HG03565 (cell line): ENCODE measurements at regions not wholly inside any gene's neighbourhood (a gene's known extent, or its start where the extent isn't known, plus 50 kb on each side); places are given as distances from the start of the nearest gene placed in this dataset.
"Not testable (repeated sequence)": the region's sequence is repeated elsewhere in the genome, so short reads cannot be mapped to it uniquely, and the experiment has no call there.

Source experiments
- ATAC-seq: cut with Tn5 transposase; IDR thresholded peaks from one replicate; pipeline ENCODE4 v1.9.1; 2021; ENCODE audit warnings: mild to moderate bottlenecking, moderate library complexity; ENCODE audit not compliant: unreplicated experiment

DNA sequence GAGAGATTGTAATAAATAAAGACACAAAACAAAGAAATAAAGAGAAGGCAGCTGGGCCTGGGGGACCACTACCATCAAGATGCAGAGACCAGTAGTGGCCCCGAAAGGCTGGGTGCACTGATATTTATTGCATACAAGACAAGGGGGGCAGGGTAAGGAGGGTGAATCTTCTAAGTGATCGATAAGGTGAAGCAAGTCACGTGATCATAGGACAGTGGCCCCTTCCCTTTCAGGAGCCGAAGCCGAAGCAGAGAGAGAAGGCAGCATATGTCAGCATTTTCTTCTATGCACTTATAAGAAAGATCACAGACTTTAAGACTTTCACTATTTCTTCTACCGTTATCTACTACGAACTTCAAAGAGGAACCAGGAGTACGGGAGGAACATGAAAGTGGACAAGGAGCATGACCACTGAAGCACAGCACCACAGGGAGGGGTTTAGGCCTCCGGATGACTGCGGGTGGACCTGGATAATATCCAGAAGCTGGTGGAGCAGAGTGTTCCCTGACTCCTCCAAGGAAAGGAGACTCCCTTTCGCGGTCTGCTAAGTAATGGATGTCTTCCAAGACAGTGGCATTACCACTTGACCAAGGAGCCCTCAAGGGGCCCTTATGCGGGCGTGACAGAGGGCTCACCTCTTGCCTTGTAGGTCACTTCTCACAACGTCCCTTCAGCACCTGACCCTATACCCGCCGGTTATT, 126.4 kb downstream of the RBM46 start:
- ATAC-seq = not testable (repeated sequence)

DNA sequence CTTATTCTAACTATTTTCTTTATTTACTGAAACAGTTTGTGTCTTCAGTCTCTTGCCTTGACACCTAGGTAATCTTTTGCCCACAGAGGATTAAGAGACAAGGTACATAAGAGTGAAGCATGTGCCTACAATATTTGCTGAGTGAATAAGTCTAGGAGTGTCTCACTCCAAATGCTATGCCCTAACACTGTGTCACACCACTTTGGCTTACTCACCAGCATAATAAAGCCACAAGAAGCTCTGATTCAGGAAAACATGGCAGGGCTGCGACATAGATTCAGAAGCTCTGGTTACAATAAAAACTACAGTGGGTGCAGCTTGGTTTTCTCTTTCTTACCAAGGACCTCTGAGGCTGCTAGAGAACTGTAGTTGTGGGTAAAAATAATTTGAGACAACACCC, 127.1 kb downstream of the RBM46 start:
- ATAC-seq = no peak

DNA sequence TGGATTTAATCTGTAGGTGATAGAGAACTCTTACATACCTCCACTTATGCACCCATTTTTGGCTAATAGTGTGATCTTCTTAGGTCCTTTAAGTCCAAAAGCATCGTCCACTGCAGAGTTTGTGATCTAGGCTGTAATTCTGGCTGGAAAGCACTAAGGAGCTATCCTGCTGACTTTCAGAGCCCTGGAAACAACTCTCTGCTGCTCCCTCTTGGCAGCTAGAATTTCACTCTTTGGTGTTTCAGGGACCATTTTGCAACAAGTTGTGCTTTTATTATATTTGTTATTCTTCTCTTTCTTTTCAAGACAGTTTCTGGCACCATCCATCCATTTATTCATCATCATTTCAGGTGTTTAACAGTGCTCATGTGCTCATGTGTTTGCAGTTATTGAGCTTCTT, 130.0 kb downstream of the RBM46 start:
- no peak for ATAC-seq

DNA sequence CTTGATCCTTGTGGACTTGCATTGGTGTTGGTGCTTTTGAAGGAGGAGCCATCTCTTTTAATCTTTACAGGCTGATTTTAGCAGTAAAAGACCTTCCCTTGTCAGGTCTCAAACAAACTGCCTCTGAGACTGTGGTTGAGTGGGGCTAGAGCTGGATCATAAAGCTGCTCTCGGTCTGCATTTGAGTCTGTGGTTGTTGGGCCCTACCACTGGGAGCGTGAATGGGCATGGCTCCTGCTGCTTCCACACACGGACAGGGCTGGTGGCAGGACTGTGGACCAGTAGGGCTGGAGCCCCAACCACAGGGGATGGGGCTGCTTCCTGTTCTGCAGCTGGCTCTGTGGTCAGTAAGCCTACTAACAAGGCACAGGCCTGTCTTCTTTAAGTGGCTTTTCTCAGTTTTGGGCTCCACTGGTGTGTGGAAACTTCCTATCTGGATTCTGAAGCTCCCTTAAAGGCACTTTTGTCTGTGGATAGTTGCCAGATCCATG, 130.6 kb downstream of the RBM46 start:
- ATAC-seq = no peak

DNA sequence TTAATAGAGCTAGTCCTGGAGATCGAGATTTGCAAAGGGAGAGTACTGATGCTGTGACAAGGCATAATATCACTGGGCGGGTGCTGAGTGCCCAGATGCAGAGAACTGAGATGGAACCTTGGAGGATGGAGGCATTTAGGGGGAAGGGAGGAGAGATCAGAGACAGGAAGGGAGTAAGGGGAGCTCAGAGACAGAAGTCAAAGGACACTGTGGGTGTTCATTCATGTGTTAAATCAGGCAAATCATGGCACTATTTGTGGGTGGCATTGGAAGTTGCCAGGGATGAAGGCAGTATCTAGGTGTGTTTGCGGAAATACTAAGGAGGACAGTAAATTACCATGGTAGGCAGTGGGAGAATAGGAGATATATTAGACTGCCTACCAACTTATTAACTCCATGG, 135.0 kb downstream of the RBM46 start:
- no peak for ATAC-seq

DNA sequence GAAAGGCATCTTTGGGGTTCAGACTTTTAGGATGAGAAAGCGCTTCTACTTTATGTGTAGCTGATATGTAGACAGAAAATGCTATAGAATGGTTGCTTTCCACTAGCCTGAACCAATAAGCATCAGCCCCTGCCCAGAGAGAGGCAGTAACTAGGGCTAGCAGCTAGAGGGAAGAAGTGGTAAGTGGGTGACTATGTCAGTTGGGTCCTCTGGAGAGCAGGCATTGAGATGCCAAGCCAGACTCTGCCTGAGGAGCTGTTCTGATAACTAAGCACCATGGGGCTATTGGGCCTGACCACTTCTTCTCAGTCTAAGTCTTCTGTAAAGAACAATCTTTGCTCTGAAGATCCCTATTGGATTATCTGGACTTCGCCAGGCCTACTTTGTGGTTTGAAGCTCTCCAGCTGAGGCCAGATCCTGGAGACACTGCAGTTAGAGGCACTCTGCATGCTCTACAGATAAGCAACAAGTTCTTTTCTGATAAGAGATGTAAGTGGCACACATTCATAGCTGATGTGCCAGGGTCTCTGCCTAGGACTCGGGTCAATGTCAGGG, 146.1 kb downstream of the RBM46 start:
- ATAC-seq = no peak

DNA sequence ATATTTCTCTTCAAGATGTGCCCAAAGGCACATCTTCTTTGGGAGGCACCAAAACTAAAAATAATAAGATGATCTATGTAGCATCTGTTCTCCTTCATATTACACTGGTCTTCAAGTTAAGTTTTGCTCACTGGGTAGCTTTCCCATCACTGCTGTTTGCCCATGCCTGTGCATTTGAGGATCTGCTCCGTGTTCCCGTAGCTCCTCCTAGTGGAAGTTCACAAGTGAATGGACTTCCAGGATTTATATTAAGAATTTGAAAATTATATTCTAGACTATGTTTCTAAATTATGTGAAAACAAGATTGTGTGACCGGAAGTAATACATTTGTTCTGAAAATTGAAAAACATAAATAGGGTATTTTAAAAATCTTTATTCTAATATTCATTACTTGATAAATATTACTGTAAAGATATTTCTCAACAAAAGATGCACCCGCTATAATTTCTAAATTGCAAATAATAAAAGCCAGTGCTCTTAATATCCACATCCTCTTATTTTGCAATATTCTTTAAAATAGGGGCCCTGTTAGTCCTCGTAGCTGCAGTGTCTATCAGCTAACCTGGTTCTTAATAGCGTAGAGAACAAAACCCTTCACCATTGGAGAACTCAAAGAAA, 147.7 kb downstream of the RBM46 start:
- no peak for ATAC-seq

DNA sequence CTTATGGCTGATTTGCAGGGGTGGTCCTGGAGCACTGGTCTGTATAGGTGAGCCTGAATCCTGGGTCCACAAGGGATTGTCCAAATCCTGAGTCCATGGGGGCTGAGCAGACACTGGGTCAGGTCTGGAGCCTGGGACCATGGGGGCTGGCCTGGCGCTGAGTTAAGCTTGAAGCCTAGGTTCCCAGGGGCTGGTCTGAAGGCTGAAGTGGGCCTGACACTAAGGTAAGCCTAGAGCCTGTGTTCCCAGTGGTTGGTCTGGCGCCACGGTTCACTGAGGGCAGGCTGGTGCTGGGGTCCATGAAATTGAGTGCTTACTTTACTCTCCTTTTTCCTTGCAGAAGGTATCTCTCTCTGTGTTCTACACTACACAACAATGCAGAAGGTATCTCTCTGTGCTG, 155.8 kb downstream of the RBM46 start:
- ATAC-seq = no peak

DNA sequence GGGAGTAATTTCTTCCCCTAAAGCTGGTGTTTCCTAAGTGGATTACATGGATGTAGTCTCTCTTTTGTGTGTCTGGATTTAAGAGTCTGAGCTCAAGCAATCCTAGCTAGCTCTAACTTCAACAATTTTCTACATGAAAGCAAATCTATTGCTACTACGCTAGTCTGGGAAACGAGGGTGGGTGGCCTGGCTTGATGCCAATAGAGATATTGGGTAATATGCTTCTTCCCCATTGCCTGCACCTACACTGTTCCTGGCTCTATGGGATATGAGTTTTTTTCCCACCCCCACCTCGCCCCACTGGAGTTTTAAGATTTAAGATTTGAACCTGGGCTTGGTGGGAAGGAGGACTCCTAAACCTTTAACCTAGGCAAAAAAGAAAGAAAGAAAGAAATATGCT, 158.8 kb downstream of the RBM46 start:
- no peak for ATAC-seq

DNA sequence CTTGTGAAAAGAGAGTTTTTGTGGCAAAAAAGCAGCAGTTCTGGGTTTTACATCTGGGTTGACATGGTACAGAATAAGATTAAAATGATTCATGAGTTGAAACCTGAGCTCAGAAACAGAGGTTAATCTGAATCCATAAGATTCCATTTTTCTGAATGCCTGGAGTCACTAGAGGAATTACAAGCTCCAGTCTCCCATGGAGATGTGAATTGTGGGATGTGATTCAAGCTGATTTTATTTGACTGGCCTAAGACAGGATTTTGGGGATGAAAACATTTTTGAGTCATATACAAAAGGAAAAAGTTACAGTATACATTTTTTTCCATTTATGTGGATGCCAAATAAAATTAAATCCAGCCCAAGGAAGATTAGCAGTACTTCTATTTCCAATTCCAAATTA, 161.1 kb downstream of the RBM46 start:
- no peak for ATAC-seq

DNA sequence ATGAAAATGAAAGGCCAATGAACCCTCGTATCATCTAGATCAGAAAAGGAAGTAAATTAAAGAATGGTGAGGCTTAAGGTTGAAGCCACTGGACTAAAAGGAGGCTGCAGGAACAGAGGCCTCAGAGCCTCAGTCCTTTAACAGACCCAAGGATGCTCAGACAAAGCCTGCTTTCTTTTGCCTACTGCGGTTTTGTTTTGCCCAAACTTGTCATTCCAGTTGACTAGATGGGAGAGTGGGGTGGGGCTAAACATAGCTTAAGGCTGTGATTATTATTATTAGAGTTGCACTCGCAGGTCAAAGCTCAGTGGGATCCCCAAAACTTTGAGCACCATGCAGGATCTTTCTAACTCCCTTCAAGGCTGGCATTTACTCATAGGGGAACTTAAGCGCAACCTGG, 163.9 kb downstream of the RBM46 start:
- ATAC-seq = no peak

DNA sequence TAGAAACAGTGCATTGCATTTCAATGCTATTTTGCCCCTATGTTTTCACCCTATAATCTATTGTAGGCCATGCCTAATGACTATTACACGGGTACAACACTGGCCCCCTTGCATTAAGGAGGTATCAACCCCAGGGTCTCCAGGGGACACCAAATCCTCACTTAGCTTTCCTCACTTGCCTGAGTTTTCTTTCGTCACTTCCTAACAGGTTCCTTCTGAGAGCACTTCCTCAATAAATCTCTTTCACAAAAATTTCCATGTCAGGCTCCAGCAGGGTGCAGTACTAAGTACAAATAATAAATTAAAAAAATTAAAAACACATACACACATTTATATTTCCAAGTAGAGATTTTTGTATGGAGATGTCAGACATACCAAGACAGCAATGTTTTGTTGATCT, 165.0 kb downstream of the RBM46 start:
- ATAC-seq = no peak

DNA sequence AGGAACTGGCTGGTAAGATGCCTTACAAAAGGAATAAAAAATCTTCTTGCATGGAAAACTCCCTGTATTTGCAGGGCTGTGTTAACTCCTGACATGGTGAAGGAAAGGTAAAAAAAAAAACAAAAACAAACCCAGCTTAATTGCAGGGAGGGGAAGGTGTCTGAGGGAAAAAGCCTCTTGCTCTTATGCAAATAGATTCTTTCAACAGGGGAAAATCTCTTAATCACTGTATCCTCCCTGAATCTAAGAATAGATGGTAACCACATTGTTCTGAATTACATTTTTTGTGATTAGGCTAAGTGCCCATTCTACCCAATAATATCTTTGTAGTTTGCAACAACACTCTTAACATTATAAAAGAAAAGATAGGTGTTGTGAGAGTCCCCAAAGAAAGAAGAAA, 172.6 kb downstream of the RBM46 start:
- no peak for ATAC-seq

DNA sequence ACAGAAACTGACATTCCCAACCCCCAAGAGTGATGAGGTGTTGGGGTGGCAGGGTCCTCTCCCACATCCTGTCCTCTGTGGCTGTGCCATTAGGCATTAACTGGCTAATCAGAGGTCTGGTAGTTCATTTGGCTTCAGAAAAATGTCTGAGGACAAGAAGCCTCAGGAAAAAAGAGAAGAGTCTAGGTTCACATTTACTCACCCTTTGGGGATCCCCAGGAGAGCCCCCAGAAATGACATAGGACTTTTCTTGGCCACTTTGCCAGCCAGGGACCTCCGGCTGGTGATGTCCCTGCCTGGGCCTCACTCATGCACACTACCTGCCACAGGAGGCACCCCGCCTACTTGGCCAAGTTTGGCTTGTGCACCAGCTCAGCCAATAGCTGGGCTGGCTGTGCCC, 173.0 kb downstream of the RBM46 start:
- ATAC-seq = no peak

DNA sequence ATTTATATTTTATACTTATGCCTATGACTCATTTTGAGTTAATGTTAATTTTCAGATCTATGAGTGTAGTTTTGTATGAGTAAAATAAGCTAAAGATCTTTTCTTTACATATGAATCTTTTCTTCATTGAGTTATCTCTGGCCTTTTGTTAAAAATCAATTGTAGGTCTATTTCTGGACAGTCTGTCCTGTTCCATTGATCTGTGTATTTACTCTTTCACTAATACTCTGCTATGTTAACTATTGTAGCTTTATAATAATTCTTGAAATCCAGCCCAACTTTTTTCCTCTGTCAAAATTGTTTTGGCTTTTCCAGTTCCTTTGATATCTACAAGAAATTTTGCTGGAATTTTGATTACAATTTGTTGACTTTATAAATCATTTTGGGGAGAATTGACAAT, 177.0 kb downstream of the RBM46 start:
- no peak for ATAC-seq

DNA sequence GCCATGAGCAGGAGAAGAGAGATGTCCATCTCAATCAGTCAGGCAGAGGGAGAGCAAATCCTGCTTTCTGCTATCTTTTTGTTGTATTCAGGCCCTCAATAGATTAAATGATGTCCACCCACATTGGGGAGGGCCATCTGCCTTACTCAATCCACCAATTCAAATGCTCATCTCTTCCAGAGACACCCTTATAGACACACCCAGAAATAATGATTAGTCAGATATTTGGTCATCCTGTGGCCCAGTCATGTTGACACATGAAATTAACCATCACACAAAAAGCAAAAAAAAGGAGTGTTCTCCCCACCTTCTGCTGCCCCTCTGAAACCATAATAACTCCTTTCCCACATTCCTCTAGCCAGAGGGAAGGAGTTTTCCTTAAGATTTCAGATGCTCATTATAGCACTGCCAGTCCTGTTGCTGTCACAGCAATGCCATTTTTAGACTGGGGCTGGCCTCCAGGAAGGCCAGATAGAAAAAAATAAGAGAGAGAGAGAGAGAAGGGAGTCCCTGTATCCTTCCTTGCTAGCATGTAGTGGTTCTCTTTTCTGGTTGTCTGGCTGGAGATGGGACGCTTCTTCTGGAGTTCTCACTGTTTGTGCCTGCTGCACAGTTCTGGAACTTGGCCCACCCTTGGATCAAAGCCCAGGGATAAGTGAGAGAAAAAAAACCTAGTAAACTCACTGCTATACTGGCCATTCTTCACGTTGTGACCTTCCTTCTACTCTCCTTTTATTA, 177.7 kb downstream of the RBM46 start:
- no peak for ATAC-seq

DNA sequence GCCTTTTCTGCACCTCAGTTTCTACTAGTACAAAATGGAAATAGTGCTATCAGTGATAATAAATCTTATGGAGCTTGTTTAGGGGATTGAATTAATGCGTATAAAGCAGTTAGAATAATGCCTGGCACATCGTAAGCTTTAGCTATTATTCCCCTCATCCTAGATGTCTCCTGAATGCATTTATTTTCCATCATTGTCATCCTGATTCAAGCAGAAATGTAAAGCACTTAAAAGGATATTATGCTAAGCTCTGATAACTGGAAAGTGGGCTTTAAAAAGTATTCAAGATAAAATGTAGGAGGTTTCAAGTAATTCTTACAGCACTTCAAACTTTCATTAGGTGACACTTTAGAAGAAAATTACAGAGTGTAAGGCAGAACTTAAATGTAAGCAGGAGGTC, 178.7 kb downstream of the RBM46 start:
- ATAC-seq = no peak

DNA sequence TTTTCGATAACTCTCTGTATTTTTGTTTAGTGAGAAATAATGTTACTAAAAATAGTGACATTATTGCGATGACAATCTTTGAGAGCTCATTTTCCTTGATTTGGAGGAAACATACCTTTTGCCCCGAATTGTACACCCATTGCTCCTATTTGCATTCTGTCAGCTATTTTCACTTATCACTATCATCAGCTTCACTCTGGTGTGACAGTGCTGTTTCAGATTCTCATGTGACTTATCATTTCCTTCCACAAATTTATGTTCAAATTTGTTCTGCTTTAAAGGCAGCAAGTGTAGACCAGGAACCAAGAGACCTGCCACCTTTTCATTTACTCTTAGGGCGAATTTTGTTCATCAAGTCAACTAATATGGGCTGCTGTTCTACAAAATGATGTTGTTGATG, 179.4 kb downstream of the RBM46 start:
- ATAC-seq = peak; percentile 31

DNA sequence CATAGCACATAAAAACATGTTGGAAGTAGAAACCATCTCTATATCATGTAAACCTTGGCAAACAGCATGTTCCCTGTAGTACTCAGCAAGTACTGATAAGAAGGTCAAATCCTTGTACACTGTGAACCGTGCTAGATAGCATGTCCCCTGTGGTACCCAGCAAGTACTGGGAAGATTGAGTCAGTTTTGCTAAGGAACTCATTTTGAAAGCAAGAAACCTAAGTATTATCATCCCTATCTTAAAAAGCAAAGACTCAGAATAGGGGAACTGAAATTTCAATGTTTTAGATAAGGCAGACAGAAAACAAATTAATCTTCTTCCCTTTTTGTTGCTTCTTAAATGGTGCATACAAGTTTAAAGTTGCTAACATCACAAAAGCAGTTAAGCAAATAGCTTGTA, 180.2 kb downstream of the RBM46 start:
- peak; percentile 97 for ATAC-seq

DNA sequence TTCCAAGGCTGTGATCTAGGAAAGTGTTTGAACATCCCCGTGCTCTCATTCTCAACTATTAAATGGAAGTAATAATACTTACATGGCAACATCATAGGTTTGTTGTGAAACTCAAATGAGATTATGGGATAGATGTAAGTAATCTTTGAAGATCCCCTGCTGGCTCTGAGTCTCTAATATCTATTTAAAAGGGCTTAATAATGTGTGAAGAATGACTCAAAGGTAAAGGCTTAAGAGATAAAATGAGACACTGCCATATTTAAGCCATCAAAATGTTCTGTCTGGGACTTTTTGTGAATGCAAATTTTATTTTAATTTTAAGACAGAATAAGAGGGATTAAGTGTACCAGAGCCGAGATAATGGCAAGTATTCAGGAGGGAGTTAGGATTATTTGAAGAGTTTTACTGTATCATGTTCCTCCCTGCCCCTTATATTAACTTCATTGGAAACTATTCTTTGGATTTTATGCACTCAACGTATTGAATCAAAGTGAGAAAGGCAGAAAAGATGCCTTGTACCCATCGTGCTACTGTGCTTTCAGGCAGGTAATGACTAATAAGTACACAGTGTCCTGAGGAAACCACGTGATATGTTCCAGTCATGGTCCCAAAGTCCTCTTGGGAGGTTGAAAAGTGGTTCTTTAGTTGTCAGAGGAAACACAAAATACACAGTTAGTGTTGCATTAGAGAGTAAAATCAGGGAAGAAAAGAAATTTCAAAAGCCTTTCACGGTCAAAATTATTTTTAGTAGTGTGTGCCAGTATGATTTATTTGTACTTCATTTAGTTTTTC, 192.4 kb downstream of the RBM46 start:
- no peak for ATAC-seq

DNA sequence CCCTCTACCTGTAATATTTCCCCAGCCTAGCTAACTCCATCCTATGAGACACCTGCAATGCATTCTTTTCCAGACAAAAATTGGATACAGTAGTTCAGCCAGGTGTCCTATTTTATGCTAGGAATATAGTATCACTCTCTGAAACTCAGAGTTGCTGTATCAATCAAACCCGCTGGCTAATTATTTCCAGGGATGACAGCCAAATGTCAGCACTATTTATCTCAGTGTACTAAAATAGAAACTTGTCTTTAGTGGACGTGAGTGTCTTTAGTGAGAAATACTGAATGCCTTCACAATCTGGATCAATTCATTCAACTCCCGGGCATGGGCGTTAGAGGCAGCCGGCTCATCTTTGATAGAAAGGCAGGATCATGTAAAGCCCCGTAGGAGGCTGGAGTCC, 196.2 kb downstream of the RBM46 start:
- ATAC-seq = no peak
